ENCODE measurements at regions not wholly inside any gene's neighbourhood (a gene's known extent, or its start where the extent isn't known, plus 50 kb on each side); places are given as distances from the start of the nearest gene placed in this dataset.
A peak's percentile ranks its signal among the peaks of the same experiment; 100 is the strongest.

- Histone ChIP-seq H3K27me3 (ENCODE audit: control insufficient read depth, insufficient read depth, low read length) (no peaks in the 10 kb centered on the region), H3K4me3 (ENCODE audit: low read length in 3 of 3) (no peak overlapping the region), H3K27ac (ENCODE audit: low read depth in 2 of 2, low read length in 2 of 2) (no peak overlapping the region), H3K36me3 (ENCODE audit: control insufficient read depth in 2 of 3, insufficient read depth in 3 of 3, low read length in 3 of 3) (no peaks in the 10 kb centered on the region), H3K9ac (ENCODE audit: low read length in 3 of 3) (no peak overlapping the region), H3K4me1 (ENCODE audit: control insufficient read depth in 2 of 3, insufficient read depth in 2 of 3, low read depth in 1 of 3, low read length in 3 of 3) (no peaks in the 10 kb centered on the region), H3K9me3 (ENCODE audit: control insufficient read depth in 2 of 3, insufficient read depth in 1 of 3, low read length in 3 of 3) (no peaks in the 10 kb centered on the region)
- FAIRE-seq: peak; percentile 8
- no peak for DNase-seq
- intact Hi-C loops (cut with DNase I): no loop called here
- TF ChIP-seq CTCF (IDR thresholded peaks at IDR 0.05; ENCODE audit: borderline replicate concordance, extremely low read depth, insufficient read depth): no peak
These were observed 1058.6 kb downstream of the TRHDE start for GRCh38 chr12:73330584-73331351.

- H3K27me3 ChIP-seq (ENCODE audit: control insufficient read depth, insufficient read depth, low read length): no peaks in the 10 kb centered on the region
- no peaks in the 10 kb centered on the region for H3K36me3 ChIP-seq (ENCODE audit: control insufficient read depth in 2 of 3, insufficient read depth in 3 of 3, low read length in 3 of 3)
- no peak overlapping the region for H3K9ac ChIP-seq (ENCODE audit: low read length in 3 of 3)
- no peaks in the 10 kb centered on the region for H3K4me1 ChIP-seq (ENCODE audit: control insufficient read depth in 2 of 3, insufficient read depth in 2 of 3, low read depth in 1 of 3, low read length in 3 of 3)
- H3K9me3 ChIP-seq (ENCODE audit: control insufficient read depth in 2 of 3, insufficient read depth in 1 of 3, low read length in 3 of 3): no peaks in the 10 kb centered on the region
- no peak for DNase-seq
- H3K4me3 ChIP-seq (ENCODE audit: low read length in 3 of 3): no peak overlapping the region
- H3K27ac ChIP-seq (ENCODE audit: low read depth in 2 of 2, low read length in 2 of 2): no peak overlapping the region
- no peak for TF ChIP-seq CTCF (IDR thresholded peaks at IDR 0.05; ENCODE audit: borderline replicate concordance, extremely low read depth, insufficient read depth)
- no peak for FAIRE-seq
- intact Hi-C loops (cut with DNase I): no loop called here
These were observed 1069.5 kb downstream of the TRHDE start for GRCh38 chr12:73341559-73342247.

- Histone ChIP-seq H3K9me3 (ENCODE audit: control insufficient read depth in 2 of 3, insufficient read depth in 1 of 3, low read length in 3 of 3) (no peaks in the 10 kb centered on the region), H3K27me3 (ENCODE audit: control insufficient read depth, insufficient read depth, low read length) (no peaks in the 10 kb centered on the region), H3K4me1 (ENCODE audit: control insufficient read depth in 2 of 3, insufficient read depth in 2 of 3, low read depth in 1 of 3, low read length in 3 of 3) (no peaks in the 10 kb centered on the region), H3K4me3 (ENCODE audit: low read length in 3 of 3) (no peak overlapping the region), H3K27ac (ENCODE audit: low read depth in 2 of 2, low read length in 2 of 2) (no peak overlapping the region), H3K9ac (ENCODE audit: low read length in 3 of 3) (no peak overlapping the region), H3K36me3 (ENCODE audit: control insufficient read depth in 2 of 3, insufficient read depth in 3 of 3, low read length in 3 of 3) (no peaks in the 10 kb centered on the region)
- no peak for TF ChIP-seq CTCF (IDR thresholded peaks at IDR 0.05; ENCODE audit: borderline replicate concordance, extremely low read depth, insufficient read depth)
- no peak for DNase-seq
- no peak for FAIRE-seq
- intact Hi-C loops (cut with DNase I): no loop called here
These were observed 1070.6 kb downstream of the TRHDE start for GRCh38 chr12:73342733-73343132.

All from kidney (tissue), 13 donors.